ENCODE measurements at regions not wholly inside any gene's neighbourhood (a gene's known extent, or its start where the extent isn't known, plus 50 kb on each side); places are given as distances from the start of the nearest gene placed in this dataset.

DNA sequence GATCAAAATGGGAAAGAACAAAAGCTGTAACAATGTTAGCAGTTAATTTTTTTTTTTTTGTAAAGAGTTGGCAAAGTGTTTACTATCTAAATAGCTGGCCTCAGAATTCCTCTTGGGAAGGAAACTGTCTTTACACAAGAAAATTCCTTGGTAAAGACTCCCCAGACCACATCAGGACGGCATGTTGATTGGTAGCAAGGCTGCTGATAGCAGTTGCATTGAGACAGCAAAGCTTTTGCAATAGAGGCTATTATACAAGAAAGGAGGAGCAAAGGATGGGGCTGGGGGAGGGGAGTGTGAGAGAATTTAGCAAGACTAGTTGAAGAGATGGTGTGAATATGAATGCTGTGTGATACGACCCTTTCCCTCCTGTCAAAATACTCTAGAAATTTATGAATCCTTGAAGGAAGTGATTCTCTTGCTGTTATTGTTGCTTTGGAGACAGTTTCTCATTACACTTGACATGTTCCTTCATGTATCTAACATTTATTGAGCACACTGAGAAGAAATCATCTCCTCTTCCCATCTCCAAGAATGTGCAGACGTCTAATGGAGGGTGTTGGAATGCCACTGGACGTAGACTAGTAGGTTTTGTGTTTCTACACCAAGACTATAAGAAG lies 355.6 kb downstream of the SIPA1L2 start:
- no peaks in the 10 kb centered on the region for H3K9me3 ChIP-seq (ENCODE audit: control insufficient read depth, low read length, poor library complexity, severe bottlenecking)
- no peak for ATAC-seq
- no peak for DNase-seq
- H3K4me3 Mint-ChIP-seq, result no peak overlapping the region
- H3K4me1 Mint-ChIP-seq, result no peaks in the 10 kb centered on the region
- H3K27me3 Mint-ChIP-seq, result peaks cover 51% of the 10 kb centered on the region
- H3K27ac Mint-ChIP-seq, result no peak overlapping the region
- H3K36me3 Mint-ChIP-seq (ENCODE audit: low read depth), result peaks cover 4% of the 10 kb centered on the region

DNA sequence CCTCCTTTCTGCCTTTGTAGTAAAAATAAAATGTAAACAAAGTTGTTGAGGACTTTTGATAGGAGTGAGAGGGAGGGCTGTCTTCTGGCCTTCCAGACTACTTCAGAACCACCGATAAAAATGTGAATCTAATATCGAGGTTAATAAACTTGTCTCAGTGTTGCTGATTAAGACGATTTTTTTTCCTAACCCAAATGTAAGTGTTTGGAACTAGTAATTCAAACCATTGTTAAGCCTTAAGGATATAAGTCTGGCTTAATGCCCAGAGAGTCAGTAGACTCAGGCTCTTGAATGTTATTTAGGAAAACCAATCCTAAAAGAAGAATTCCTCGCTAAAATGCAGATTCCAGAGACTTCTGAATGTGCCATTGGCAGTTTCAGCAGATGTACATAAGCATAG lies 356.9 kb downstream of the SIPA1L2 start:
- H3K9me3 ChIP-seq (ENCODE audit: control insufficient read depth, low read length, poor library complexity, severe bottlenecking), result no peaks in the 10 kb centered on the region
- H3K4me3 Mint-ChIP-seq, result no peak overlapping the region
- H3K4me1 Mint-ChIP-seq, result no peaks in the 10 kb centered on the region
- no peak for DNase-seq
- peaks cover 4% of the 10 kb centered on the region for H3K36me3 Mint-ChIP-seq (ENCODE audit: low read depth)
- peaks cover 56% of the 10 kb centered on the region for H3K27me3 Mint-ChIP-seq
- ATAC-seq, result no peak
- no peak overlapping the region for H3K27ac Mint-ChIP-seq

DNA sequence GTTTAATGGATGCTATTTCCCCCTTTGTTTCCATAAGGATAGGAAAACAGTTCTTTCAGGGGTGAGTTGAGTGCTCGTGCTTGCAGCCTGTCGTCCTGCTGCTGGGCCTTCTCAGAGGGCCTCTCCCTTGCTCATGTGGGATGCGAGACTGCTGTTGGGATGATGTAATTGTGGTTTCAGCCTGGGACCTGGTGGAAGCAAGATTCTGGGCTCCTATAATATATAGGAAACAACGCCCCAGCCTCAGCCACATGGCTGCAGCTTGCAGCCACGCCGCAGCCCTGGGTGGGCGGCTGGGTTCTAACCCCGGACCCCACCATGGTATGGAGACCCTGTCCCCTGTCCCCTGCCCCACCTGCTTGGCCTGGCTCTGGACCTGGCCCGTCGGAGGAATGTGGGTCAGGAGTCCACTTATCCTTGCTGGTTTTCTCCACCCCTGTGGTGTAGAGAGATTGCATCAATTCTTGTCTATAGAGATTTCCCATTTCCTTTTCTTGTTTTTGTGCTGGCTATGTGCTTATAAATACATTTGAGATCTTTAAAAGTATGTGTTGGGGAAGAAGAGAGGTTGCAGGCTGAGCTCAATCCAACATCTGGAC lies 357.8 kb downstream of the SIPA1L2 start:
- DNase-seq (no peak), ATAC-seq (no peak)
- H3K27ac Mint-ChIP-seq, result no peak overlapping the region
- H3K4me1 Mint-ChIP-seq, result peaks cover 6% of the 10 kb centered on the region
- no peak overlapping the region for H3K4me3 Mint-ChIP-seq
- H3K27me3 Mint-ChIP-seq, result peaks cover 54% of the 10 kb centered on the region
- peaks cover 6% of the 10 kb centered on the region for H3K36me3 Mint-ChIP-seq (ENCODE audit: low read depth)
- no peaks in the 10 kb centered on the region for H3K9me3 ChIP-seq (ENCODE audit: control insufficient read depth, low read length, poor library complexity, severe bottlenecking)

DNA sequence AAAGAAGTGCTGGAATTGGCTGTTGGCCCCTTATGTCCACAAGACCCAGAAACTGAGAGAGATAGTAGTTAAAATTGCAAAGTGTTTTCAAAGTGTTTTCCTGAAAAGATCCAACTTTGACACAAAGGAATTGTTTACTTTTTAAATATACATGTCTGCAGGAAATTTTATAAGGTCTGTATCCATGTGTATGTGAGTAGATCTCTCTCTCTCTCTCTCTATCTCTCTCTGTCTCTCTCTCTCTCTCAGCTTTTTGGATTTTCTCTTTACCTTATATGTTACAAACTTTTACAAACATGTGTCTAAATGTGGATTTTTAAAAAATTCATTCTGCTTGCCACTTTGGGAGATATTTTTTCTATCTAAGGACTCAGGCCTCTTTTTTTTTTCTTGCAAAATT lies 358.6 kb downstream of the SIPA1L2 start:
- Mint-ChIP-seq H3K36me3 (ENCODE audit: low read depth) (peaks cover 2% of the 10 kb centered on the region), H3K4me3 (no peak overlapping the region), H3K27me3 (peaks cover 46% of the 10 kb centered on the region), H3K27ac (no peak overlapping the region), H3K4me1 (peaks cover 6% of the 10 kb centered on the region)
- H3K9me3 ChIP-seq (ENCODE audit: control insufficient read depth, low read length, poor library complexity, severe bottlenecking), result no peaks in the 10 kb centered on the region
- DNase-seq (no peak), ATAC-seq (no peak)

DNA sequence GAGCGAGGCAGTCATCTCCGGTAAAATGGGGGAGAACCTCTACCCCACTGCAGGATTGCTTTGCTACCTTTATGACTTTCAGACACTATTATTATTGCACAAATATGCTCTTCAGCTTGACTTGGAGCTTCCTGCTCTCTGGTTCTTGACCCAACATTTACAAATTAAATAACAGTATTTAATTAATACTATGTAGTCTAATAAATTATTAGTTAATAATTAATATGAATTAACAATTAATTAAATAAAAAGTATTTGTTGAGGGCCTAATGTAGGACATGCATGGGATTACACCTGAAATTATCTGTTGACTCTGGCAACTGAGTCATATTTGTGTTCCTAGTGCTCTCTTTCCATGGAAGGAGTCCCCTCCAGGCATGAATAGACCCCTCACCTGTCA lies 359.9 kb downstream of the SIPA1L2 start:
- DNase-seq (no peak), ATAC-seq (no peak)
- no peaks in the 10 kb centered on the region for H3K9me3 ChIP-seq (ENCODE audit: control insufficient read depth, low read length, poor library complexity, severe bottlenecking)
- peaks cover 2% of the 10 kb centered on the region for H3K36me3 Mint-ChIP-seq (ENCODE audit: low read depth)
- no peak overlapping the region for H3K27ac Mint-ChIP-seq
- H3K4me3 Mint-ChIP-seq, result no peak overlapping the region
- H3K27me3 Mint-ChIP-seq, result peaks cover 34% of the 10 kb centered on the region
- H3K4me1 Mint-ChIP-seq, result peaks cover 6% of the 10 kb centered on the region

DNA sequence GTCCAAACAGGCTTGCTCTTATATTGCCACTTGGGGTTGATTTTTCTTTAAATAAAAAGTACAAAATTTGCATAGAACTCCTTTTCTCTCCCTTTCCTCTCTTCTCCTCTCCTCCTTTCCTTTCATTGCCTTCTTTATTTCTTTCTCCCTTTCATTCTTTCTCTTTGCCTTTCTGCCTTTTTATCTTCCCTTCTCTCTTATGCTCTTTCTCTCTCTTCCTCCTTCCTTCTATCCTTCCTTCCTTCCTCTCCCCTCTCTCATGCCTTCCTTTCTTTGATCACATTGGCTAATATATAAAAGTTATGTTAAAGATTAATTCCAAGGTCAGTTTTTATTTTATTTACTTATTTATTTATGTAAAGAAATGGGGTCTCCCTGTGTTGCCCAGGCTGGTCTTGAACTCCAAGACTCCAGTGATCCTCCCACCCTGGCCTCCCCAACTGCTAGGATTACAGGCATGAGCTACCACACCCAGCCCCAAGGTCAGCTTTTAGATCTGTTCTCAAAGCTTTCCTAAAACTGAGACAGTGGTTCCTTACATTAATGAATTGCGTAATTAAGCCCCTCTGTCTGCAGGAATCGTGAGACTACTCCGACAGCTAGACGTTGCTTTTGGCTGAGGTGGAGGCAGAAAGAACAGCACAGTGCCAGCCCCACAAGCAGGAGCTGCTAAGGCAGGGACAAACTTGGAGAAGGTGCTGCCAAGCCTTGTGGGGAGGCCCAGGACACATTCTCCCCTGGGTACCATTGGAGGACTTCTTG lies 361.9 kb downstream of the SIPA1L2 start:
- no peak overlapping the region for H3K27ac Mint-ChIP-seq
- ATAC-seq, result no peak
- no peaks in the 10 kb centered on the region for H3K9me3 ChIP-seq (ENCODE audit: control insufficient read depth, low read length, poor library complexity, severe bottlenecking)
- no peak for DNase-seq
- H3K4me3 Mint-ChIP-seq, result no peak overlapping the region
- peaks cover 29% of the 10 kb centered on the region for H3K27me3 Mint-ChIP-seq
- H3K36me3 Mint-ChIP-seq (ENCODE audit: low read depth), result peaks cover 2% of the 10 kb centered on the region
- peaks cover 6% of the 10 kb centered on the region for H3K4me1 Mint-ChIP-seq

DNA sequence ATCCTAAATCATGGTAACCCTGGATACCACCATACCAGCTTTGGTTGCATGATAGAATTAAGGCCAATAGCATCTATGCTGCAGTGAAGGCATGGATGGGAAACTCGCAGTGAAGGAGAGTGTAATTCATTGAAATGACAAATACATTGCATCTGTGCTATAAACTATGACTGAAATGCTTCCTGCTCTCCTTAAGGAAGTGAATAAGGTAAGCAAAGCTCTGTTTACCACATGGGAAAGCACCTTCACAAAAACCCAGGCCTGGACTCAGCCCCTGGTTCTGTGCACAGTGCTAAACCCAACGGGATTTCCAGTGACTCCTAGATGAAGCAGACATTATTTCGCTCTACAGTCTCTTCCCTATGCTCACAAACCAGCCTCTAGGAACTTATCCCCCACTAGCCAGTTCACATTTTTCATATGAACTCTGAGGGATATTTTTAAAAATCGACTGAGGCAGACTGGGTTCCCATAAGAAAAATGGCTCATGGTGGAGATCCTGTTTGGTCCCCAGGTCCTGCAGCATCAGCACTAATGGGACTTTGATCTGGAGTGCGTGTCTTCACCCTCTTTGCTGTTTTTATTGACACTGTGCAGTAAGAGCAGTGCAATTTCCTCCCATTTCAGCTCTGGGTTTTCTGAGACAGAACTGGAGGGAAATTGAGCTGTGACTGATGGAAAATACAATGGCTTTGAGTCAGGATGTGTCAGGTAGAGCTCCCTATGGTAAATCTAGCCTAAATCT lies 362.7 kb downstream of the SIPA1L2 start:
- no peak for DNase-seq
- H3K27ac Mint-ChIP-seq, result no peak overlapping the region
- H3K4me3 Mint-ChIP-seq, result no peak overlapping the region
- peaks cover 6% of the 10 kb centered on the region for H3K4me1 Mint-ChIP-seq
- ATAC-seq, result no peak
- H3K27me3 Mint-ChIP-seq, result peaks cover 27% of the 10 kb centered on the region
- H3K9me3 ChIP-seq (ENCODE audit: control insufficient read depth, low read length, poor library complexity, severe bottlenecking), result no peaks in the 10 kb centered on the region
- H3K36me3 Mint-ChIP-seq (ENCODE audit: low read depth), result peaks cover 2% of the 10 kb centered on the region

DNA sequence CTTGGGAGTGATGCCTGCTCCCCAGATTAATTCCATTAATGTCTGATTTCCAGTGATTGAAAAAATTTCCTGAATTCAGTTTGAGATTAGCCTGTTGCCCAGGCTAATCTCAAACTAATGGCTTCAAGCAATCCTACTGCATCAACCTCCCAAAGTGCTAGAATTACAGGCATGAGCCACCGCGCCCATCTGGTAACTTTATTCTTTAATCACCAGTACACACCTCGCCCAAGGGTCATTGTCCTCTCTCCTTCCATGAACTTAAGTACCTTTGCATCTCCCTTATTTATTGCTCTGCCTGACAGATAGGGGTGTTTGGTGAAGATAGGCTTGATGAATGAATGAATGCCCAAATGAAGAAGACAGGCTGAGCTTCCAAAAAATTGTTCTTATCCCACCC lies 366.5 kb downstream of the SIPA1L2 start:
- peaks cover 6% of the 10 kb centered on the region for H3K4me1 Mint-ChIP-seq
- no peaks in the 10 kb centered on the region for H3K9me3 ChIP-seq (ENCODE audit: control insufficient read depth, low read length, poor library complexity, severe bottlenecking)
- peaks cover 3% of the 10 kb centered on the region for H3K36me3 Mint-ChIP-seq (ENCODE audit: low read depth)
- H3K4me3 Mint-ChIP-seq, result no peak overlapping the region
- H3K27ac Mint-ChIP-seq, result no peak overlapping the region
- DNase-seq (no peak), ATAC-seq (no peak)
- H3K27me3 Mint-ChIP-seq, result peaks cover 42% of the 10 kb centered on the region

DNA sequence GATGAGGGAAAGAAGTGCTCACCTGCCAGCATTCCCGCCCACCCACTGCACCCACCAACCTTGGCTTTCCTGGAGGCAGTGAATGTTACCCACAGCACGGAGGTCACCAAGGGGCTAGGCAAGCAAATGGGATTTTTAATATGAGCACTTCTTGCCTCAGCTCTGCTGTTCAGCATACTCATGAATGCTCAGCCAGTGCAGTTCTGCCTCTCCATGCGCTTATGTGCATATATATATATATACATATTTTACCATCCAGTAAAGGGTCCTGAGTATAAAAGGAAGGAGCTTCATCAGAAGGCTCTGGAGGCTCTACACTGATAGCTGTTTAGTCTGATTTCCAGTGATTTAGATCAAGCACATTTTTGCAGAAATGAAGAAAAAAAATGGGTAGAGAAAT lies 366.9 kb downstream of the SIPA1L2 start:
- Mint-ChIP-seq H3K4me3 (no peak overlapping the region), H3K36me3 (ENCODE audit: low read depth) (peaks cover 3% of the 10 kb centered on the region), H3K27ac (no peak overlapping the region), H3K4me1 (peaks cover 6% of the 10 kb centered on the region), H3K27me3 (peaks cover 47% of the 10 kb centered on the region)
- DNase-seq, result no peak
- H3K9me3 ChIP-seq (ENCODE audit: control insufficient read depth, low read length, poor library complexity, severe bottlenecking), result no peaks in the 10 kb centered on the region
- no peak for ATAC-seq

DNA sequence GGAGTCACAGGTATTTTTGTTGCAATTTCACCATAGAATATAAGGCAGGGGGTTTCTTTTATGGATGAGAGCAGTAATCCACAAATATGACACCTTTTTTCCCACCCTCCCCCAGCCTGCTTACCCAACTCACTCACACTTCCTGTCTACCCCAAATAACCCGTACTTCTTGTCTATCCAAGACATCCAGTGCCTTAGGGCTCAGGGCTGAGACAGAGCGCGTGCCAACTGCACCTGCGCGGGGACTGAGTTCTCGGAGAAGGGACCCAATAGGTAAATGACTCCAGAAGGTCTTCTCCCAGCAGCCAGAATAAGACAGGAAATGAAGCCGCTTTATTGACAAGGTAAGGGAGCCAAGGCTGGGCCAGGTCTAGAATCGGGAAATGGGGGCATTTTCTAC lies 369.1 kb downstream of the SIPA1L2 start:
- Mint-ChIP-seq H3K36me3 (ENCODE audit: low read depth) (peaks cover 2% of the 10 kb centered on the region), H3K4me1 (no peaks in the 10 kb centered on the region), H3K4me3 (no peak overlapping the region), H3K27me3 (peaks cover 56% of the 10 kb centered on the region), H3K27ac (no peak overlapping the region)
- DNase-seq (no peak), ATAC-seq (no peak)
- no peaks in the 10 kb centered on the region for H3K9me3 ChIP-seq (ENCODE audit: control insufficient read depth, low read length, poor library complexity, severe bottlenecking)

DNA sequence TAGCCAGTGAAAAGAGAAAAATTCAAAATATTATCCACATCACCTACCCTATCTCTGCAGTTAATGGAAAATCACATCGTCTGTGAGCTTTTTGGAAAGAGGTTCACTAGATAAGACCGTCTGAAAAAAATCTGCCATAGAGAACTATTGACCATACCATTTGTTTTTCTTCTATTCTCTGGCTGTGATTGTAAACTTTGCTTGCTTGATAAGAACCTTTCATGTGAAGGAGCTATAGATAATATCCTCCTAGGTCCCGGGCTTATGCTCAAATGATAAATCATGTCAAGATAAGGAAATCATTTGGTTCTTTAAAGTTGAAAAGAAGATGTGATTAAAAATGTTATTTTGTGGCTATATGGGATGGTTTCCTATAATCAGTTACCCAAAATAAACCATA lies 369.9 kb downstream of the SIPA1L2 start:
- H3K9me3 ChIP-seq (ENCODE audit: control insufficient read depth, low read length, poor library complexity, severe bottlenecking), result no peaks in the 10 kb centered on the region
- Mint-ChIP-seq H3K36me3 (ENCODE audit: low read depth) (peaks cover 2% of the 10 kb centered on the region), H3K27me3 (peaks cover 60% of the 10 kb centered on the region), H3K27ac (no peak overlapping the region), H3K4me3 (no peak overlapping the region), H3K4me1 (no peaks in the 10 kb centered on the region)
- DNase-seq (no peak), ATAC-seq (no peak)

DNA sequence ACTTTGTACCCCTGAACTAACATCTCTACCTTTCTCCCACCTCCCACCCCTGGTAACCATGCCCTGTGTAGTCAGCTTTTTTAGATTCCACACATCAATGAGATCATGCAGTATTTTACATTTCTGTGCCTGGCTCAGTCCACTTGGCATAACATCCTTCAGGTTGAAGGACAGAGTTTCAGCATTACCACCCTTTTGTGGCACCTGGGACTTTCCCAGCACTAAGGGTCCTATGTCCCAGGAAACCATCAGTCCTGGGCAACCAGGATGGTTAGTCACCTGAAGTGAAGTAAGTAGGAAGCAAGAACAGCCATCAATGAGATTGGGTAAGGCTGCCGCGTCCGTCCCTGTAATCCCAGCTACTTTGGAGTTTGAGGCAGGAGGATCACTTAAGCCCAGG lies 370.6 kb downstream of the SIPA1L2 start:
- H3K4me1 Mint-ChIP-seq, result no peaks in the 10 kb centered on the region
- H3K4me3 Mint-ChIP-seq, result no peak overlapping the region
- peaks cover 58% of the 10 kb centered on the region for H3K27me3 Mint-ChIP-seq
- no peak overlapping the region for H3K27ac Mint-ChIP-seq
- no peaks in the 10 kb centered on the region for H3K9me3 ChIP-seq (ENCODE audit: control insufficient read depth, low read length, poor library complexity, severe bottlenecking)
- ATAC-seq, result no peak
- H3K36me3 Mint-ChIP-seq (ENCODE audit: low read depth), result peaks cover 2% of the 10 kb centered on the region
- DNase-seq, result no peak

DNA sequence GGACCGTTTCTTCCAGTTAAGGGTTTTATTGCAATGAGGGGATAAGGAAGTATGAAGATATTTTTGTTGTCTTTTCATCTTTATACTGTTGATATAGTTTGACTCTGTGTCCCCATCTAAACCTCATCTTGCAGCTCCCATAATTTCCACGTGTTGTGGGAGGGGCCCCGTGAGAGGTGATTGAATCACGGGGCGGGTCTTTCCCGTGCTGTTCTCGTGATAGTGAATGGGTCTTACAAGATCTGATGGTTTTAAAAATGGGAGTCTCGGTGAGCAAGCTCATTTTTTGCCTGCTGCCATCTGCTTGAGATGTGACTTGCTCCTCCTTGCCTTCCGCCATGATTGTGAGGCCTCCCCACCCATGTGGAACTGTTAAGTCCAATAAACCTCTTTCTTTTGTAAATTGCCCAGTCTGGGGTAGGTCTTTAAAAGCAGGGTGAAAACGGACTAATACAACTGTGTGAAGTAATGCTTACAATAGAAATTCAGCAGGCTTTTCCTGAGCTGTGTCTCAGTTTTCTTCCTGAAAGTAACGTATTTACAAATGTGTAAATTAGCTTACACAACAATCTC lies 377.3 kb downstream of the SIPA1L2 start:
- H3K4me3 Mint-ChIP-seq, result no peak overlapping the region
- no peaks in the 10 kb centered on the region for H3K36me3 Mint-ChIP-seq (ENCODE audit: low read depth)
- no peaks in the 10 kb centered on the region for H3K9me3 ChIP-seq (ENCODE audit: control insufficient read depth, low read length, poor library complexity, severe bottlenecking)
- DNase-seq (no peak), ATAC-seq (no peak)
- H3K4me1 Mint-ChIP-seq, result peaks cover 5% of the 10 kb centered on the region
- no peak overlapping the region for H3K27ac Mint-ChIP-seq
- H3K27me3 Mint-ChIP-seq, result peaks cover 59% of the 10 kb centered on the region

All from T-helper 17 cell (primary cell).